ENCODE measurements at regions not wholly inside any gene's neighbourhood (a gene's known extent, or its start where the extent isn't known, plus 50 kb on each side); places are given as distances from the start of the nearest gene placed in this dataset.
"Not testable (repeated sequence)": the region's sequence is repeated elsewhere in the genome, so short reads cannot be mapped to it uniquely, and the experiment has no call there.

- no peak for DNase-seq
These were observed 1355.1 kb upstream of the CITED2 start for GRCh38 chr6:140729521-140729920.

GRCh38 chr6:140718021-140718420 lies 1343.6 kb upstream of the CITED2 start:
- DNase-seq = no peak

GRCh38 chr6:140713495-140713894 lies 1339.0 kb upstream of the CITED2 start:
- DNase-seq = no peak

- no peak for DNase-seq
These were observed 1336.7 kb upstream of the CITED2 start for GRCh38 chr6:140711019-140711613.

DNA sequence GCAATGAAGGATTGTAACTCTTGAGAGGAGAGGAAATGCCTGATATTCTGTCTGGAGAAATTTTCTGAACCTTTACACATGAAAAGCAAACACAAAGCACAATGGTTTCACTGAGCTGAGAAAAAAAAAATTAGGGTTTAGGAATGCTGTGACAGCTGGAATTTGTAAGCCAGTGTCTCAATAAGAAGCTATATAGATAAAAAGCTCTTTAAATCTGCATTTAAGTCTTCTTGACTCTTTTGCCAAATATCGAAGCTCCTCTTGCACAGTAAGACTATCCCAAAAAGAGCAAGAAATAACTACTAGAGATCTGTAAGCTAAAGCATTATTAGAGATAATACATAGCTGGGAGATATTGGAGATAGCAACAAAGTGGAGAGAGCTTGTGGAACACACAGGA lies 1334.0 kb upstream of the CITED2 start:
- DNase-seq = no peak

GRCh38 chr6:140704008-140704407 lies 1329.6 kb upstream of the CITED2 start:
- not testable (repeated sequence) for DNase-seq

GRCh38 chr6:140697585-140697984 lies 1323.1 kb upstream of the CITED2 start:
- no peak for DNase-seq

DNA sequence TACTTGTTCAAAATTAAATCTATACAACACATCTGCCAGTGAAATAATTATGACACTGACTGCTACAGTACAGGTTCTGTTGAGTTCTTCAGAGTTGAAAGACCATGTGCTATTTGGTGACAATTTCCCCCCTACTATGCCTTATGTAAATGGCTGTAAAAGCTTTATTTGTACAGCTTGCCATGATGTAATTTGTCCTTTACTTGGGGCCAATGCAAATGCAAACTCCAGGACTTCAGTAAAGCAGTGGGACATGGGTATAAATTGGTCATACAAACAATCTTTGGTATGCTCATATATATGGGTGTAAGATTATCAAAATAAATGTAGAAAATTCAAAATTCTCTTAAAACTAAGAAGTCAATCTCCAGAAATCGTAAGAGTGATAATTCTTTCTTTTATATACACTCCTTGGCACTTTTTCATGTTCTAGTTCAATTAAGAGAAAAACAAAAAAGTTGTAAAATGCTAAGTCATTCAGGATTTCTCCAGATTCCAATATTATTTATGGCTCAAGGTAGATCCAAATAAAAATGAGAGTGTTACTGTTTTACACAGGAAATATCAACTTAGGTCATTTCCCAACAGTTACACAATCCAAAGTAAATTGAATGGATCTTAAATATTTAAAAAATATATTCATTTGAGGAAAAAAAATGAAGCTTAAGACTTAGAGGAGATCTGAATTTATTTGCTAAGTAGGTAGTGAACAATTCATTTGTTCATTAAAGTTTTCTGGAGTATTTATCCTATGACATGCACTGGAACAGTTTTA lies 1310.5 kb upstream of the CITED2 start:
- DNase-seq = peak; percentile 41

DNA sequence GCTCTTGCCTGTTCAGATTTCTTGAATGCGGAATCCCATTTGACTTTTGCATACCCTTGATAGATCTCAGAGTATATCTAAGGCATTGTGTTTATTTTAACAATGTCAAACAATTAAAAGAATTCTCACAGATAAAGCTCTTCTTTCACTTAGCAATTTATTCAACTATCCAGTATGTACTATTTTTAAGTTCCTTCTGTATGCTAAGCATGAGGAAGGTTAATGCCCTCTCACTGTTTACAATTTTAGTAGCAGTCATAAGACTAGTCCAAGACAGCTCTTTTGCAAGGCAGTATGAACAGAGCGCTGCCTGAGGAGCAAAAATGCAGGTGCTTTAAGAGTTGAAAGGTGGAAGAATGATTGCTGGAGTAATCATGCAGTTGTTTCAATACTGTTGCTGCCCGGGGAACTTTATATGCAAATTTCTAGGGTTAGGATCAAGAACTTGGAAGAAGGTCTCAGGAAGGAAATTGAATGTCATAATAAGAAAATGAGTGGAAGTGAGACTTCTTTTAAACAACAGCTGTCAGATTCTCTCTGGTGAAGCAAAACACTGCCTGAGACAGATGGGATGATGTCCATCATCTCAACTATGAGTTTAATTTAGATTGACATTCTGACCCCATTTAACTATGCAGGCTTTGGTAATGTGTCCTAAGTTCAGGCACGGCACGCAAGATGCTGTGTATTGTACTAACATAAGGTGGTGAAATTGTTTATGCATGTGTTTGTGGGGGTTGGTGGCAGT lies 1303.5 kb upstream of the CITED2 start:
- DNase-seq = no peak

GRCh38 chr6:140671926-140672325 lies 1297.5 kb upstream of the CITED2 start:
- DNase-seq = no peak

DNA sequence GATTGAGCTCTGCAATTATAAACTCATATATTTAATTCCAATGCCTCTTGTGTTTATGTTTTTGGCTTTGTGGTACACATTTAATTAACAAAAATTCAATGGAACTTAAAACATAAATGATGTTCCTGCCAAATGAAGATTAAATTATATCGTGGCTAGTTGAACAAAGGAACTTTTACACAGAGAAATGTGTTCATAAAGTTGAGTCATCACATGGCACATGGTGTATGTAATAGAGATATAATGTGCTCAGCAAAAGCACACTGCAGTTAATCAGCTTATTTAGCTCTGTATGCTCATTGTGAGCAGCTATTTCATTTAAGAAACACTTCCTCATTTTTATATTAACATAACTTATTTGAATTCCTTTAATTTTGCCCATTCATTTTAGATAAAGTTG lies 1295.6 kb upstream of the CITED2 start:
- no peak for DNase-seq

- no peak for DNase-seq
These were observed 1294.9 kb upstream of the CITED2 start for GRCh38 chr6:140669321-140669720.

GRCh38 chr6:140663772-140664171 lies 1289.3 kb upstream of the CITED2 start:
- no peak for DNase-seq

- DNase-seq = no peak
These were observed 1288.6 kb upstream of the CITED2 start for GRCh38 chr6:140663094-140663493.

GRCh38 chr6:140661691-140662090 lies 1287.2 kb upstream of the CITED2 start:
- no peak for DNase-seq

DNA sequence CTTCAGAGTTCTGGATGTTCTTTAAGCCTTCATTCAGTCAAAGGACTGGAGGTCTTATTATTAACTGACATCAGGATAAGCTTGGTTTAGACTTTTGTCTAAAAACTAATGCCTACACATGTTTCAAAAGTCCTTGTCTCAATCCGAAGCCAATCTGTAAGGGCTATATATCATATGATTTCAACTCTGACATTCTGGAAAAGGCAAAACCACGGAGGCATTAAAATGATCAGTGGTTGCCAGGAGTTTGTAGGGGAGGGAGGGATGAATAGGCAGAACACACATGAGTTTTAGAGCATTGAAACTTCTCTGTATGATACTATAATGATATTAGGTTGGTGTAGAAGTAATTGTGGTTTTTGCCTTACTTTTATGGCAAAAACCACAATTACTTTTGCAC lies 1285.8 kb upstream of the CITED2 start:
- DNase-seq = no peak

GRCh38 chr6:140653972-140654371 lies 1279.5 kb upstream of the CITED2 start:
- no peak for DNase-seq

DNA sequence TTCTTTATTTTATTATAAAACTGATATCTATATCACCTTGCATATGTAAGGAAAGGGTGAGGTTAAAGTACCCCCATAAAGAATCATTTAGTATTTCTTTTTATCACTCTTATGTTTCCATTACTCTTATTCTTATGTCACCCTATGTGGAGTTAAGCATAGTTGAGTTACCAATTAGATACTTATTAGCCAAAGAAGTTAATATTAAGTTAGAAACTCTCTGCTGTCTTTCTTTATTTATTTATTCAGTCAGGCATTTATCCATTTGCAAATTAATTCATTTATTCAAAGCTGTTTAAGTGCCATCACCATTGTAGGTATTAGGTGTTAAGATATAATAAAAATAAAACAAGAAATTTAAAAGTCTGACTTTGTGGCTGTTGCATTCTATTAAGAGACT lies 1279.1 kb upstream of the CITED2 start:
- DNase-seq = no peak

DNA sequence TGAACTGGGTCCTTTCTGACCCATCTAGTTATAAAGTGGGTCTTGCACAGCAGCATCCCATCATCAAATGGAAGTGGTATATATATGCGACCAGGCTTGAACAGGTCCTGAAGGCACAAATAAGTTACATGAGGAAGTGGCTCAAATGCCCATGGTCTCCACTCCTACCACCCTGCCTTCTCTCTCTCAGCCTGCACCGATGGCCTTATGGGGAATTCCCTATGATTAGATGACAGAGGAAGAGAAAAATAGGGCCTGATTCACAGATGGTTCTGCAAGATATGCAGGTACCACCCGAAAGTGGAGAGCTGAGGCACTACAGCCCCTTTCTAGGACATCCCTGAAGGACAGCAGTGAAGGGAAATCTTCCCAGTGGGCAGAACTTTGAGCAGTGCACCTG lies 1275.1 kb upstream of the CITED2 start:
- not testable (repeated sequence) for DNase-seq

GRCh38 chr6:140647322-140647721 lies 1272.9 kb upstream of the CITED2 start:
- DNase-seq = not testable (repeated sequence)

GRCh38 chr6:140644017-140644416 lies 1269.6 kb upstream of the CITED2 start:
- no peak for DNase-seq

GRCh38 chr6:140641412-140641811 lies 1267.0 kb upstream of the CITED2 start:
- DNase-seq = no peak

- no peak for DNase-seq
These were observed 1262.5 kb upstream of the CITED2 start for GRCh38 chr6:140636908-140637402.
